ENCODE measurements at regions not wholly inside any gene's neighbourhood (a gene's known extent, or its start where the extent isn't known, plus 50 kb on each side); places are given as distances from the start of the nearest gene placed in this dataset.

GRCh38 chr14:97581016-97581415 is 783.8 kb downstream of the VRK1 start:
- no peak for DNase-seq (ENCODE audit: low read depth)

- no peak for DNase-seq (ENCODE audit: low read depth)
Measured at GRCh38 chr14:97582022-97582421, 784.8 kb downstream of the VRK1 start.

- no peak for DNase-seq (ENCODE audit: low read depth)
Measured at GRCh38 chr14:97584528-97584927, 787.3 kb downstream of the VRK1 start.

GRCh38 chr14:97592341-97592980 is 795.3 kb downstream of the VRK1 start:
- no peak for DNase-seq (ENCODE audit: low read depth)

- DNase-seq (ENCODE audit: low read depth), result no peak
Measured at GRCh38 chr14:97594306-97594705, 797.1 kb downstream of the VRK1 start.

- no peak for DNase-seq (ENCODE audit: low read depth)
Measured at GRCh38 chr14:97602438-97603117, 805.4 kb downstream of the VRK1 start.

- DNase-seq (ENCODE audit: low read depth), result no peak
Measured at GRCh38 chr14:97603201-97603600, 806.0 kb downstream of the VRK1 start.

- DNase-seq (ENCODE audit: low read depth), result no peak
Measured at GRCh38 chr14:97604731-97605130, 807.5 kb downstream of the VRK1 start.

GRCh38 chr14:97618401-97618800 is 821.2 kb downstream of the VRK1 start:
- DNase-seq (ENCODE audit: low read depth), result no peak

GRCh38 chr14:97618917-97619690 is 821.9 kb downstream of the VRK1 start:
- DNase-seq (ENCODE audit: low read depth), result no peak

- DNase-seq (ENCODE audit: low read depth), result no peak
Measured at GRCh38 chr14:97620066-97620465, 822.9 kb downstream of the VRK1 start.

- no peak for DNase-seq (ENCODE audit: low read depth)
Measured at GRCh38 chr14:97624985-97625384, 827.8 kb downstream of the VRK1 start.

- DNase-seq (ENCODE audit: low read depth), result no peak
Measured at GRCh38 chr14:97625477-97625876, 828.3 kb downstream of the VRK1 start.

GRCh38 chr14:97626088-97626487 is 828.9 kb downstream of the VRK1 start:
- DNase-seq (ENCODE audit: low read depth), result no peak

- no peak for DNase-seq (ENCODE audit: low read depth)
Measured at GRCh38 chr14:97630249-97630648, 833.1 kb downstream of the VRK1 start.

- DNase-seq (ENCODE audit: low read depth), result no peak
Measured at GRCh38 chr14:97633131-97633738, 836.1 kb downstream of the VRK1 start.

GRCh38 chr14:97634751-97635150 is 837.6 kb downstream of the VRK1 start:
- DNase-seq (ENCODE audit: low read depth), result no peak

GRCh38 chr14:97638864-97639263 is 841.7 kb downstream of the VRK1 start:
- no peak for DNase-seq (ENCODE audit: low read depth)

- DNase-seq (ENCODE audit: low read depth), result no peak
Measured at GRCh38 chr14:97640031-97640430, 842.8 kb downstream of the VRK1 start.

GRCh38 chr14:97641827-97642226 is 844.6 kb downstream of the VRK1 start:
- DNase-seq (ENCODE audit: low read depth), result no peak

- DNase-seq (ENCODE audit: low read depth), result no peak
Measured at GRCh38 chr14:97642631-97643030, 845.4 kb downstream of the VRK1 start.

- no peak for DNase-seq (ENCODE audit: low read depth)
Measured at GRCh38 chr14:97644365-97644764, 847.2 kb downstream of the VRK1 start.

GRCh38 chr14:97649752-97650151 is 852.6 kb downstream of the VRK1 start:
- DNase-seq (ENCODE audit: low read depth), result no peak
